ENCODE measurements at regions not wholly inside any gene's neighbourhood (a gene's known extent, or its start where the extent isn't known, plus 50 kb on each side); places are given as distances from the start of the nearest gene placed in this dataset.

DNA sequence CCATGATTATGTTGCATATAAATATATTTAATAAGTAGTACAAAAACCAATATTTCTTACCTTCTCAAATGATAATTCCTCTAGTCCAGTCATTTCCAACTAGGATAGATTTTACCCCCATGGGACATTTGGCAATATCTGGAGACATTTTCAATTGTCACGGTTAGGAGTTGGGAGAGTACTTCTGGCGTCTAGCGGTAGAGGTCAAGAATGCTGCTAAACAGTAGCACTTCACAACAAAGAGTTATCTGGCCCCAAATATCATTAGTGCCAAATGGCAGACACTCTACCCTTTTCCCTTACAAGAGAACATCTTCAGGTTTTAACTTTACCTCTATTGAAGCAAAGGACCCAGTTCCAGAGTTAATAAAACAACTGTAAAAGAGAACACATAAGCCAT is 168.1 kb downstream of the FAT4 start:
- no peak overlapping the region for H3K27ac ChIP-seq
- no peak for TF ChIP-seq ZFX (IDR thresholded peaks at IDR 0.05; ENCODE audit: borderline replicate concordance)
- TF ChIP-seq, protein P1, sequence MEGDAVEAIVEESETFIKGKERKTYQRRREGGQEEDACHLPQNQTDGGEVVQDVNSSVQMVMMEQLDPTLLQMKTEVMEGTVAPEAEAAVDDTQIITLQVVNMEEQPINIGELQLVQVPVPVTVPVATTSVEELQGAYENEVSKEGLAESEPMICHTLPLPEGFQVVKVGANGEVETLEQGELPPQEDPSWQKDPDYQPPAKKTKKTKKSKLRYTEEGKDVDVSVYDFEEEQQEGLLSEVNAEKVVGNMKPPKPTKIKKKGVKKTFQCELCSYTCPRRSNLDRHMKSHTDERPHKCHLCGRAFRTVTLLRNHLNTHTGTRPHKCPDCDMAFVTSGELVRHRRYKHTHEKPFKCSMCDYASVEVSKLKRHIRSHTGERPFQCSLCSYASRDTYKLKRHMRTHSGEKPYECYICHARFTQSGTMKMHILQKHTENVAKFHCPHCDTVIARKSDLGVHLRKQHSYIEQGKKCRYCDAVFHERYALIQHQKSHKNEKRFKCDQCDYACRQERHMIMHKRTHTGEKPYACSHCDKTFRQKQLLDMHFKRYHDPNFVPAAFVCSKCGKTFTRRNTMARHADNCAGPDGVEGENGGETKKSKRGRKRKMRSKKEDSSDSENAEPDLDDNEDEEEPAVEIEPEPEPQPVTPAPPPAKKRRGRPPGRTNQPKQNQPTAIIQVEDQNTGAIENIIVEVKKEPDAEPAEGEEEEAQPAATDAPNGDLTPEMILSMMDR (IDR thresholded peaks at IDR 0.05): no peak

DNA sequence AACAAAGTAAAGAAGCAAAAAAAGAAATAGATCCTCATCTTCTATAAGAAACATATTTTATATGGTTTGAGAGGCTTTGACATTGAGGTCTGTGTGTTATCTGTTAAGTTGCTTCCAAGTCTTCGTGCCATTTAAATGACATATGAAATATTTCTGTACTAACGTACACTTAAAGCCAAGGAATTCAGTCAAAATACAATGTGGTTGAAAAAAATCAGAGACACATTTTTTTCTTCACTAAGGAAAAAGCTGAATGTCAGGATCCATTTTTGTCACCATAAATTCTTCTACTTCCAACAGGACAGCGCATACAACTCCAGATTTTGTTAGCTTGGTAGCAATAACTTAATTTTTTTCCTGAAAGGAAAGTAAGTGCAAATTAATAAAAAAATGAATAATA is 168.5 kb downstream of the FAT4 start:
- no peak overlapping the region for H3K27ac ChIP-seq
- no peak for TF ChIP-seq ZFX (IDR thresholded peaks at IDR 0.05; ENCODE audit: borderline replicate concordance)
- TF ChIP-seq, protein P1 (IDR thresholded peaks at IDR 0.05): no peak

DNA sequence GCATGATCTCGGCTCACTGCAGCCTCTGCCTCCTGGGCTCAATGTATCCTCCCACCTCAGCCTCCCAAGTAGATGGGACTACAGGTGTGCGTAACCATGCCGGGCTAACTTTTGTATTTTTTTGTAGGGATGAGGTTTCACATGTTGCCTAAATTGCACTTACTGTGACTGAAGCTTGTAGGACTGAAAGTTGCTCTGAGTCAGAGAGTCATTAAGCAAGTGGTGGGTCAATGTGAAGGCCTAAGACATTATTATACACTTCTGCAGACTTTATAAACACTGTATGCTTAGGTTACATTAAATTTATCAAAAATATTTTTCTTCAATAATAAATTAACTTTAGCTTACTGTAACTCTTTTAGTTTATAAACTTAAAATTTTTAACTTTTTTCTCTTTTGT is 170.2 kb downstream of the FAT4 start:
- no peak overlapping the region for H3K27ac ChIP-seq
- TF ChIP-seq, protein P1 (IDR thresholded peaks at IDR 0.05): no peak
- TF ChIP-seq ZFX (IDR thresholded peaks at IDR 0.05; ENCODE audit: borderline replicate concordance): no peak

DNA sequence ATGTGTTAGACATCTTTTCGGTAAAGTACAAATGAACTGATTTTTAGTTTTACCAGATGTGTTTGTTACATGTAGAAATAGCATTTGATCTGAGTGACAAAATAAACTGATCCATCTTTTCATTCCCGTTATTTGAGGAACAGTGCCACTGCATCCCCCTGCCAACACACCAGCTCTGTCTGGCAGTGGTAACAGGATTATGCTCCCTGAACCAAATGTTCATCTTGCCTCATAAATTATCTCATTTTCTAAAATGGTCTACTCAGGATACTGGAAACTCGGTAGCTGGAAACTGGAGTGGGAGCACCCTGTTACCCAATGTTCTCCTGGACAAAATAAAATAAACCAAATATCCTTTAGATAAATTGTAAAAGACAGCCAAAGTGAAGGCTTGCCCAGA is 171.6 kb downstream of the FAT4 start:
- TF ChIP-seq ZFX (IDR thresholded peaks at IDR 0.05; ENCODE audit: borderline replicate concordance): no peak
- TF ChIP-seq, protein P1 (IDR thresholded peaks at IDR 0.05): no peak
- H3K27ac ChIP-seq: no peak overlapping the region

DNA sequence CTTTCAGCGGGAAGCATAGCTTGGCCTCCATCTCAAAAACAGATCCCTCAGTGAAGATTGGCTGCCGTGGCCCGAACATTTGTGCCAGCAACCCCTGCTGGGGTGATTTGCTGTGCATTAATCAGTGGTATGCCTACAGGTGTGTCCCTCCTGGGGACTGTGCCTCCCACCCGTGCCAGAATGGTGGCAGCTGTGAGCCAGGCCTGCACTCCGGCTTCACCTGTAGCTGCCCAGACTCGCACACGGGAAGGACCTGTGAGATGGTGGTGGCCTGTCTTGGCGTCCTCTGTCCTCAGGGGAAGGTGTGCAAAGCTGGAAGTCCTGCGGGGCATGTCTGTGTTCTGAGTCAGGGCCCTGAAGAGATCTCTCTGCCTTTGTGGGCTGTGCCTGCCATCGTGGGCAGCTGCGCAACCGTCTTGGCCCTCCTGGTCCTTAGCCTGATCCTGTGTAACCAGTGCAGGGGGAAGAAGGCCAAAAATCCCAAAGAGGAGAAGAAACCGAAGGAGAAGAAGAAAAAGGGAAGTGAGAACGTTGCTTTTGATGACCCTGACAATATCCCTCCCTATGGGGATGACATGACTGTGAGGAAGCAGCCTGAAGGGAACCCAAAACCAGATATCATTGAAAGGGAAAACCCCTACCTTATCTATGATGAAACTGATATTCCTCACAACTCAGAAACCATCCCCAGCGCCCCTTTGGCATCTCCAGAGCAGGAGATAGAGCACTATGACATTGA is 175.4 kb downstream of the FAT4 start:
- TF ChIP-seq, protein P1 (IDR thresholded peaks at IDR 0.05): no peak
- TF ChIP-seq ZFX (IDR thresholded peaks at IDR 0.05; ENCODE audit: borderline replicate concordance): no peak
- no peak overlapping the region for H3K27ac ChIP-seq

DNA sequence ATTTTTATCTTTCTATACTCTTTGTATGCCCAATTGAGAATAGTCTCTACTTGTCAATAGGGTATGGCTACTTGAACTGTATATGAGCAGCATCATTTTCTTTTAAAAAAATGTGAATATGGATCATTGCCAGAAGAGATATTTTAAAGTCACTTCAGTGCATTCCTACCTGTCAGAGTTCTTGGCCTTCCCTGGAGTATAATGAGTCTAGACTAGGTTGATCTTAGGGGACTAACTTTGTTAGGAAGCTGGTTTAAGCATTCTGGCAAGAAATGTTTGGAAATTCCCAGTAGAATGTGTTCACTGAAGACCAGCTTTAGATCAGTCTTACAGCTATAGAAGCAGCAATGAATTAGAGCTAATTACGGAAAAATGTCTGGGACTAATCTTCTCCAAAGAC is 178.2 kb downstream of the FAT4 start:
- no peak for TF ChIP-seq ZFX (IDR thresholded peaks at IDR 0.05; ENCODE audit: borderline replicate concordance)
- TF ChIP-seq, protein P1 (IDR thresholded peaks at IDR 0.05): no peak

DNA sequence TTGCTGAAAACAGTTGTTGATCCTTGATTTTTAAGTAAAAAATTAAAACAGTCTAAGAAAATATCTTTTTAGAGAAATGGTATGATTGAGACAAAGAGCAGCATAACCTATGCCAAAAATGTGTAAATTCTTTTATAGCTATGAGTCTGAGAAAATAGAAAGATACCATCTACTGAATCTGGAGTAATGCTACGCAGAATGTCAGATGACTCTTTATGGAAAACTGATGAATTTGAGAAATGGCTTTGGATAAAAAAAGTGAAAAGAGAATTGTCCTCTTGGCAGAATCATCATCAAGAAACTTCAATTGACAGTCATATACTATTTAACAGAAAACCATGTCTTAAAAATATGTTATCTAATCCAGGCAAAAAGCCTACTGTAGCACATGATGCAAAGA is 183.1 kb downstream of the FAT4 start:
- no peak overlapping the region for H3K27ac ChIP-seq
- TF ChIP-seq ZFX (IDR thresholded peaks at IDR 0.05; ENCODE audit: borderline replicate concordance): no peak
- TF ChIP-seq, protein P1 (IDR thresholded peaks at IDR 0.05): no peak

More for the DNA sequence above, 178.2 kb downstream of the FAT4 start:
- H3K27ac ChIP-seq: no peak overlapping the region

Data from 22Rv1 (cell line).